ENCODE measurements at regions not wholly inside any gene's neighbourhood (a gene's known extent, or its start where the extent isn't known, plus 50 kb on each side); places are given as distances from the start of the nearest gene placed in this dataset.
"Not testable (repeated sequence)": the region's sequence is repeated elsewhere in the genome, so short reads cannot be mapped to it uniquely, and the experiment has no call there.

- TF ChIP-seq, protein P1, sequence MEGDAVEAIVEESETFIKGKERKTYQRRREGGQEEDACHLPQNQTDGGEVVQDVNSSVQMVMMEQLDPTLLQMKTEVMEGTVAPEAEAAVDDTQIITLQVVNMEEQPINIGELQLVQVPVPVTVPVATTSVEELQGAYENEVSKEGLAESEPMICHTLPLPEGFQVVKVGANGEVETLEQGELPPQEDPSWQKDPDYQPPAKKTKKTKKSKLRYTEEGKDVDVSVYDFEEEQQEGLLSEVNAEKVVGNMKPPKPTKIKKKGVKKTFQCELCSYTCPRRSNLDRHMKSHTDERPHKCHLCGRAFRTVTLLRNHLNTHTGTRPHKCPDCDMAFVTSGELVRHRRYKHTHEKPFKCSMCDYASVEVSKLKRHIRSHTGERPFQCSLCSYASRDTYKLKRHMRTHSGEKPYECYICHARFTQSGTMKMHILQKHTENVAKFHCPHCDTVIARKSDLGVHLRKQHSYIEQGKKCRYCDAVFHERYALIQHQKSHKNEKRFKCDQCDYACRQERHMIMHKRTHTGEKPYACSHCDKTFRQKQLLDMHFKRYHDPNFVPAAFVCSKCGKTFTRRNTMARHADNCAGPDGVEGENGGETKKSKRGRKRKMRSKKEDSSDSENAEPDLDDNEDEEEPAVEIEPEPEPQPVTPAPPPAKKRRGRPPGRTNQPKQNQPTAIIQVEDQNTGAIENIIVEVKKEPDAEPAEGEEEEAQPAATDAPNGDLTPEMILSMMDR (IDR thresholded peaks at IDR 0.05): no peak
- no peak for ATAC-seq (ENCODE audit: low FRiP score)
- no peak for DNase-seq (ENCODE audit: low spot score)
Observed at GRCh38 chr5:34436761-34437501, 219.2 kb upstream of the RAI14 start.

DNA sequence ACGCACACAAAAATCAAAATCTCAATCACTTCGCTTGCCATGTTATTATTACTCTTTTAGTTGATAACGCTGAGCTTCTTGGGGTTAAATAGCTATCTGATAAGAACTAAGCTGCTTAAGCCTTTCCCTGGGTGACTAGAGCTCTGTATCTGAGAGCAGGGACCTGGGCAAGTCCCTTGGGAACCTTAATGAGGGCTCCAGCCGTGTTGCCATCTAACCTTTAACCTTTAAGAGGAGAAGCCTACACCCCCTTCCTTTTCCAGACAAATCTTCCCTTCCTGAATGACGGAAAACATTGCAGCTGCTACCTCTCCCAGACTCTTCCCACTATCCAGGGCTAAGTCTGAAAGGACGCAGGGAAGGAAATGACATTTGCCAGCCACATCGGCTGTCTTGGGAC is 216.5 kb upstream of the RAI14 start:
- TF ChIP-seq, protein P1 (IDR thresholded peaks at IDR 0.05): no peak
- ATAC-seq (ENCODE audit: low FRiP score) (no peak), DNase-seq (ENCODE audit: low spot score) (no peak)

DNA sequence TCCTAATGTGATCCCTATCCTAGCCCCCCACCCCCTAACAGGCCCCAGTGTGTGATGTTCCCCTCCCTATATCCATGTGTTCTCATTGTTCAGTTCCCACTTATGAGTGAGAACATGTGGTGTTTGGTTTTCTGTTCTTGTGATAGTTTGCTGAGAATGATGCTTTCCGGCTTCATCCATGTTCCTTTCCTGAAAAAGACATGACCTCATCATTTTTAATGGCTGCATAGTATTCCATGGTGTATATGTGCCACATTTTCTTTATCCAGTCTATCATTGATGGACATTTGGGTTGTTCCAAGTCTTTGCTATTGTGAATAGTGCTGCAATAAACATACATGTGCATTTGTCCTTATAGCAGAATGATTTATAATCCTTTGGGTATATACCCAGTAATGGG is 214.4 kb upstream of the RAI14 start:
- not testable (repeated sequence) for ATAC-seq (ENCODE audit: low FRiP score); DNase-seq (ENCODE audit: low spot score)

GRCh38 chr5:34447424-34447823 is 208.7 kb upstream of the RAI14 start:
- ATAC-seq (ENCODE audit: low FRiP score) (no peak), DNase-seq (ENCODE audit: low spot score) (no peak)
- TF ChIP-seq, protein P1 (IDR thresholded peaks at IDR 0.05): no peak

DNA sequence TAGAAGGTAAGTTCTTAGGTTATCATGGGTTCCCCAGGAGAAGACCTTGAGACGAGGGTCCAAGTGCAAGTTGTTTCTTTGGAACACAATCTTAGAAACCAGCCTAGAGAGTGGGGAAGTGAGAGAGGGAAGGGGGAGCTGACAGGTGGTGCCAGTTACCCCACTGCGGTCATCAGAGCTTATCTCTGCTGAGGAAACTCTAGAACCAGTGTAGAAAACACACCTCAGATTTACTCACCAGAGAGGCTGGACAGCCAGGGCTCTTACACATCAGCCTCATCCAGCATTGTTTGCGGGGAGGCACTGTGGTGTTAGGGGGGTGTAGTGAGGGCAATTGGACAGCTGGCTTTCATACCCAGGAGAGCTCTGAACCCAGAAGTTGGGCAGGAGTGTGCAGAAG is 206.5 kb upstream of the RAI14 start:
- no peak for DNase-seq (ENCODE audit: low spot score)
- no peak for ATAC-seq (ENCODE audit: low FRiP score)
- TF ChIP-seq, protein P1 (IDR thresholded peaks at IDR 0.05): no peak

- ATAC-seq (ENCODE audit: low FRiP score) (no peak), DNase-seq (ENCODE audit: low spot score) (no peak)
- TF ChIP-seq, protein P1 (IDR thresholded peaks at IDR 0.05): no peak
Observed at GRCh38 chr5:34450338-34450737, 205.8 kb upstream of the RAI14 start.

- no peak for ATAC-seq (ENCODE audit: low FRiP score)
- TF ChIP-seq, protein P1 (IDR thresholded peaks at IDR 0.05): no peak
Observed at GRCh38 chr5:34452170-34452828, 203.8 kb upstream of the RAI14 start.

More at GRCh38 chr5:34452170-34452828, 203.8 kb upstream of the RAI14 start:
- no peak for DNase-seq (ENCODE audit: low spot score)
